Transverse colon (tissue), 4 donors: ENCODE measurements at regions not wholly inside any gene's neighbourhood (a gene's known extent, or its start where the extent isn't known, plus 50 kb on each side); places are given as distances from the start of the nearest gene placed in this dataset.

Source experiments
- DNase-seq: peaks from one replicate; pipeline ENCODE4 v3.0.0-alpha.2; 2019
- H3K27ac ChIP-seq, 4 donors: fragments of 200-600 bp; sonication (generic); 2 replicates each; pipeline ENCODE4 v1.5.1; 2016 to 2018; ENCODE audit warnings: inconsistent platforms in 4 of 4
- H3K27me3 ChIP-seq: fragments of 200-600 bp; sonication (generic); 2 replicates; pipeline ENCODE4 v1.5.1; 2017; ENCODE audit warnings: inconsistent platforms
- H3K36me3 ChIP-seq, 4 donors: fragments of 200-600 bp; sonication (generic); 2 replicates each; pipeline ENCODE4 v1.5.1; 2017 to 2019; ENCODE audit warnings: inconsistent platforms in 4 of 4
- H3K4me1 ChIP-seq, 4 donors: fragments of 200-600 bp; sonication (generic); 2 replicates each; pipeline ENCODE4 v1.5.1; 2017 to 2020; ENCODE audit warnings: inconsistent platforms in 4 of 4
- H3K4me3 ChIP-seq, 4 donors: fragments of 200-600 bp; sonication (generic); 1 replicate in 1 of 4; 2 replicates in 3 of 4; pipeline versions ENCODE4 v1.5.1 to v1.6.1; 2017 to 2019; ENCODE audit warnings: inconsistent platforms in 4 of 4
- H3K9me3 ChIP-seq, 2 donors: fragments of 200-600 bp; sonication (generic); 2 replicates each; pipeline ENCODE4 v1.5.1; 2017 to 2019; ENCODE audit warnings: inconsistent platforms in 2 of 2
- EP300 ChIP-seq: sonication (generic); formaldehyde crosslinking; IDR thresholded peaks from one replicate; pipeline ENCODE4 v1.6.1; 2017; ENCODE audit warnings: antibody characterized with exemption, low read depth
- POLR2A ChIP-seq: fragments of 450-650 bp; IDR thresholded peaks from one replicate; pipeline ENCODE4 v1.6.1; 2016; ENCODE audit warnings: antibody characterized with exemption, mild to moderate bottlenecking, moderate library complexity
- POLR2AphosphoS5 ChIP-seq, 3 donors: sonication (generic); formaldehyde crosslinking; IDR thresholded peaks; one replicate each; pipeline ENCODE4 v1.6.1; 2016; ENCODE audit warnings: antibody characterized with exemption in 3 of 3
- WGBS, 2 donors: methylation state at CpG; one replicate each; pipeline ENCODE4 v1.1.5; 2018; ENCODE audit warnings: low coverage in 1 of 2; 5-methylcytosine and 5-hydroxymethylcytosine counted together
- in situ Hi-C, 4 donors: fragments of 200-750 bp; cut with MboI; loops; one replicate each; pipeline versions ENCODE4 v1.15.0 to v1.15.1; 2017; ENCODE audit warnings: low sequenced_read_pairs in 3 of 4, low pct_ligation_motif_present in 1 of 4, low pct_unique_long_range_greater_than_20kb in 1 of 4
- intact Hi-C: fragments of 100-400 bp; cut with DNase I; formaldehyde crosslinking; loops from one replicate; pipeline ENCODE4 v1.15.1; 2023; ENCODE audit warnings: low total_unique reads
- TF ChIP-seq, protein P1 (sequence below), 5 experiments: fragments of 200-600 bp in 3 of 5; fragments of 450-650 bp in 2 of 5; sonication (generic) in 3 of 5; IDR thresholded peaks; 1 replicate in 2 of 5; 2 replicates in 3 of 5; pipeline ENCODE4 v1.5.1; 2016 to 2017; ENCODE audit warnings: antibody characterized with exemption in 5 of 5, inconsistent platforms in 3 of 5, mild to moderate bottlenecking in 2 of 5, moderate library complexity in 1 of 5

DNA sequence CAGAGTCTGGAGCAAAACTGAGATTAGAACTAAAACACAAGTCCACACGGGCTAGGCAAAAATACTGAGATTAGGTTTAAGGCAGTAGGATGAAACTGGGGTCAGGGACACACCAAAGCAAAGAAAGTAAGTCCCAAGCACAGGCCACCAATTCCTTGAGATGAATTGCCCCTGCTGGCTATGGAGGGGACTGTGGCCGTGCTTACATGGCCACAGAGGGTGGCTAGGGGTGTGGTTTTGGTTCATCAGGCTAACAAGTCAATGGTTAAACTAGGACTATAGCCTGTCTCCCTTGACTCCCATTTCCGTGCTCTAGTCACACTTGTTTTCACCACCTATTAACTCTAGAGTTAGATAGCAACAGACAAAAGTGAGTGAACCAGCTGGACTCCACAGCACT is 394.8 kb downstream of the PBX1 start:
- 63 to 80% methylated on average over 2 to 3 of the region's 3 CpGs for WGBS, 2 donors
- in situ Hi-C loops (no loop called here), intact Hi-C loops (loop anchor here (10.0 kb wide), 2 partner anchors 111 to 129 kb away; no protein-coding TSS in a partner anchor)
- no peaks in the 10 kb centered on the region for H3K27me3 ChIP-seq
- no peaks in the 10 kb centered on the region for H3K36me3 ChIP-seq
- DNase-seq: no peak
- H3K4me3 ChIP-seq: no peak overlapping the region
- TF ChIP-seq POLR2AphosphoS5 (IDR thresholded peaks at IDR 0.05): no peak
- H3K27ac ChIP-seq: no peak overlapping the region
- H3K9me3 ChIP-seq: peaks cover 0 to 3% of the 10 kb centered on the region in 2 donors
- no peaks in the 10 kb centered on the region for H3K4me1 ChIP-seq

DNA sequence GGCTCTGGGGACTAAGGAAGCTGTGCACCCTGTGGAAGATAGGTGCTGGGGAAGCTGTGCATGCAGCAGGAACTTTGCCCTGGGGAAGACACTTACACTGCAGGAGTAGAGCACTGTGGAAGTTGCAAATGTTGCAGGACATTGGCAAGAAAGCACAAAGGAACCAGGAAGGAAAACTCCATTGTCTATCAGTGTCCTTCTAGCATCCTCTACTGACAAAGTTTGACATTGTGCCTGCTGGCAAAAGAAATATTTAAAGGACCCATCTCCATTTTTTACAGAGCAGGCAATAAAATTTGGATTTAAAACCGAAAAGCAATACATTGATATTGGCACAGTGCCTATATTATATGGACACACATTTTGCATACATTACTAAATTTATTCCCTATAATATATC is 394.1 kb downstream of the PBX1 start:
- TF ChIP-seq EP300 (no peak), POLR2AphosphoS5 (IDR thresholded peaks at IDR 0.05) (no peak), POLR2A (no peak)
- TF ChIP-seq, protein P1, sequence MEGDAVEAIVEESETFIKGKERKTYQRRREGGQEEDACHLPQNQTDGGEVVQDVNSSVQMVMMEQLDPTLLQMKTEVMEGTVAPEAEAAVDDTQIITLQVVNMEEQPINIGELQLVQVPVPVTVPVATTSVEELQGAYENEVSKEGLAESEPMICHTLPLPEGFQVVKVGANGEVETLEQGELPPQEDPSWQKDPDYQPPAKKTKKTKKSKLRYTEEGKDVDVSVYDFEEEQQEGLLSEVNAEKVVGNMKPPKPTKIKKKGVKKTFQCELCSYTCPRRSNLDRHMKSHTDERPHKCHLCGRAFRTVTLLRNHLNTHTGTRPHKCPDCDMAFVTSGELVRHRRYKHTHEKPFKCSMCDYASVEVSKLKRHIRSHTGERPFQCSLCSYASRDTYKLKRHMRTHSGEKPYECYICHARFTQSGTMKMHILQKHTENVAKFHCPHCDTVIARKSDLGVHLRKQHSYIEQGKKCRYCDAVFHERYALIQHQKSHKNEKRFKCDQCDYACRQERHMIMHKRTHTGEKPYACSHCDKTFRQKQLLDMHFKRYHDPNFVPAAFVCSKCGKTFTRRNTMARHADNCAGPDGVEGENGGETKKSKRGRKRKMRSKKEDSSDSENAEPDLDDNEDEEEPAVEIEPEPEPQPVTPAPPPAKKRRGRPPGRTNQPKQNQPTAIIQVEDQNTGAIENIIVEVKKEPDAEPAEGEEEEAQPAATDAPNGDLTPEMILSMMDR (IDR thresholded peaks at IDR 0.05): no peak
- no peak for DNase-seq
- H3K27ac ChIP-seq: no peak overlapping the region
- WGBS, 2 donors: 36 to 38% methylated on average over 1 of the region's 1 CpG
- no peak overlapping the region for H3K4me3 ChIP-seq
- no peaks in the 10 kb centered on the region for H3K36me3 ChIP-seq
- no peaks in the 10 kb centered on the region for H3K27me3 ChIP-seq
- in situ Hi-C loops: no loop called here
- H3K4me1 ChIP-seq: no peaks in the 10 kb centered on the region
- intact Hi-C loops: loop anchor here (10.0 kb wide), 2 partner anchors 112 to 128 kb away; no protein-coding TSS in a partner anchor
- H3K9me3 ChIP-seq: peaks cover 5 to 10% of the 10 kb centered on the region in 2 donors

DNA sequence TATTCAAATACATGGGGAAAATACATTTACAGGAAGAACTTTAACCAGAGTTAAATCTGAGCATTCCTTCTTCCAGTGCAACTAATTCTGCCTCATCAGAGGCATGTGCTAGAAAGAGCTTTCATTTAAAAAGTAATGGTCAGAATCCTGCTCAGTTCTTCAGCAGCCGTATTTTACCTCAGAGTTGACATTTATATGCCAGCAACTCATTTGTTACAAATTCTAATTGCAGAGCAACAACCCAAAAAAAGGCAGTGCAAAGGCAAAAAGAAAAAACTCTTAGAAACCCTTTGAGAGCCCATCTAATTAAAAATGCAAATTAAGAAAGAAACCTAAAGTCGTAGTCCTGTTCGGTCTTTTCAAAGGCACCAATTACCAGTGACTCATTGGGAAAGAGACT is 392.5 kb downstream of the PBX1 start:
- Histone ChIP-seq H3K27me3 (no peaks in the 10 kb centered on the region), H3K4me1 (no peaks in the 10 kb centered on the region), H3K4me3 (no peak overlapping the region), H3K9me3 (peaks cover 12 to 14% of the 10 kb centered on the region in 2 donors), H3K27ac (peak overlapping the region in 3 of 4 donors; percentile 50 to 78 (median 76)), H3K36me3 (no peaks in the 10 kb centered on the region)
- TF ChIP-seq POLR2A: no peak
- TF ChIP-seq, protein P1 (IDR thresholded peaks at IDR 0.05): no peak
- TF ChIP-seq POLR2AphosphoS5 (IDR thresholded peaks at IDR 0.05): no peak
- TF ChIP-seq EP300: no peak
- DNase-seq: no peak
- 86 to 93% methylated on average over 3 of the region's 3 CpGs for WGBS, 2 donors
- intact Hi-C loops (loop anchor here (10.0 kb wide), 2 partner anchors 113 to 127 kb away; no protein-coding TSS in a partner anchor), in situ Hi-C loops (no loop called here)

DNA sequence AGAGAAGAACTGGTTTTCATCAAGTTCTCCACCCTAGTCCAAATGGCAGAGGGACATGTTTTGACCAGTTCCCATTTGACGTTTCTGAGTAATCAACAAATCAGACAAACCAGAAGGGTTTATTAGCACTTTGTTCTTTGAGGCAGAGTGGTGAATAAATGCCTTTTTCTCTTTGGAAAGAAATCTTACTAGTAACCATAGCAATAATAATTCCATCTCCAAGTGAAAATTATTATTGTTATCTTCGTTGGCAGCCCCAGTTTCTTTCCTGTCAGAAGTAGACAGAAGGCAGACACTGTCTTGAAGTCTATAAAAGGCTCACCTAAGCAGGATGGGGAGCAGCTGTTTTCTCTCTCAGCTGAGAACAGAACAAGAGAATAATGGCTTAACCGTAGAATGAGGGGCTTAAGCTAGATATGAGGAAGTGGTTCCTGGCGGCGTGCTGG is 391.6 kb downstream of the PBX1 start:
- intact Hi-C loops (loop anchor here (10.0 kb wide), 2 partner anchors 114 to 126 kb away; no protein-coding TSS in a partner anchor), in situ Hi-C loops (no loop called here)
- TF ChIP-seq POLR2A (no peak), EP300 (peak; percentile 11), POLR2AphosphoS5 (IDR thresholded peaks at IDR 0.05) (peak; percentile 70 to 93 (median 89))
- H3K4me3 ChIP-seq: no peak overlapping the region
- no peaks in the 10 kb centered on the region for H3K4me1 ChIP-seq
- peaks cover 12 to 14% of the 10 kb centered on the region in 2 donors for H3K9me3 ChIP-seq
- peak overlapping the region; percentile 37 to 78 (median 63) for H3K27ac ChIP-seq
- H3K36me3 ChIP-seq: no peaks in the 10 kb centered on the region
- no peaks in the 10 kb centered on the region for H3K27me3 ChIP-seq
- DNase-seq: no peak
- WGBS, 2 donors: 30 to 42% methylated on average over 5 of the region's 5 CpGs

DNA sequence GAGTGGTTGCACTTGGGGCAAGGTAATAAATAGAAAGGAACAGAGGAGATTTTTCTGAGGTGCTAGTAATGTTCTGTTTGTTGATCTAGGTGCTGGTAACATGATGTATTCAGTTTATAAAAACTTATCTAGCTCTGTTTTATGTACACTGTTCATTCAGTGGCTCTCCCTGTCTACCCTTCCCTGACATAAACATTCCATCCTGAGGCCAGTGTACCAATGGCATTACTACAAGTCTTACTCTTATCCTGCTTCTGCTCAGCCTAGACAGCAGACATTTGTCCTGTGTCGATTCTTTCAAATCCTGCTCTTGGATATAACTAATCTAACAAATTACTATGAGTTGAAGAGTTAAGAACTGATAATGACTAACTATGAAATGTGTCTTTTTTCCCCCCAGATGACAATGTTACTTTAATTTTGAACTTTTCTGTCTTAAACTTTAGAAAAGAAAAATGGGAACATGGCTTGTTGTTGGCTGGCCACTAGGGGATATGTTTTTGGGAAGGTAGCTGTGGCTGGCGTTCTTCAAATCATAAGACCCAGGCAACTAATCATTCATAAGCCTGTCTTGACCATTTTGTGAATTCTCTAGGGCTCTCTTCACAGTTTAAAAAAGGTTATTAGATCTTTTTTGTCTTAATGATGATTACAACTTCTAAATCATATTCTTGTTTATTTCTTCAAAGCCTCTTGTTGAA is 390.9 kb downstream of the PBX1 start:
- H3K27ac ChIP-seq: peak overlapping the region; percentile 37 to 78 (median 63)
- DNase-seq: no peak
- no peaks in the 10 kb centered on the region for H3K27me3 ChIP-seq
- H3K36me3 ChIP-seq: no peaks in the 10 kb centered on the region
- in situ Hi-C loops (no loop called here), intact Hi-C loops (loop anchor here (10.0 kb wide), 2 partner anchors 115 to 125 kb away; no protein-coding TSS in a partner anchor)
- WGBS, 2 donors: 59 to 73% methylated on average over 2 of the region's 2 CpGs
- H3K4me1 ChIP-seq: no peaks in the 10 kb centered on the region
- H3K4me3 ChIP-seq: no peak overlapping the region
- H3K9me3 ChIP-seq: peaks cover 12 to 14% of the 10 kb centered on the region in 2 donors
- peak; percentile 44 to 82 (median 63) for TF ChIP-seq POLR2AphosphoS5 (IDR thresholded peaks at IDR 0.05)
- TF ChIP-seq, protein P1 (IDR thresholded peaks at IDR 0.05): peak in 3 of 5 experiments; percentile 29 to 64 (median 32)
- TF ChIP-seq POLR2A: no peak
